ENCODE measurements at regions not wholly inside any gene's neighbourhood (a gene's known extent, or its start where the extent isn't known, plus 50 kb on each side); places are given as distances from the start of the nearest gene placed in this dataset.
A peak's percentile ranks its signal among the peaks of the same experiment; 100 is the strongest.

DNA sequence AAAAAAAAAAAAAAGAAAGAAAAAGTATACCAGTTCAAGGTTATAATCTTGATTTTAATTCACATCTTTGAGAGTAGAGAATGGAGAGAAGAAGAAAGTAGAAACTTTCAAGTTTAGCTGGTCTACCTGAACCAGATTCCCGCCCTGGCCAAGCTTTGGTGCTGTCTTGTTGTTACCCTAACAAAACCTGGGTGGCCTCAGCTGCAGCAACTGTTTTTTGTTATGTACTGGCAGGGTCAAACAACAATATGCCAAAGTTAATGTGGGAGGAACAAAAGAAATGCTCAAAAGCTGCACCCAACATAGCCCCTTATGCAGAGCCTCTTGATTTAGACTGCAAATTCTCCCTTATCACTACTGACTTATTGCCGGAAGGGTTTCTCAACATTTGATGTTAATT lies 165.3 kb upstream of the TFPI start:
- Histone ChIP-seq H3K36me3 (ENCODE audit: insufficient read depth, insufficient read length, low read length) (no peaks in the 10 kb centered on the region), H3K9ac (ENCODE audit: insufficient read length, low read depth) (no peak overlapping the region), H3K4me1 (ENCODE audit: insufficient read depth, insufficient read length) (no peaks in the 10 kb centered on the region), H3K9me3 (ENCODE audit: insufficient read depth, low read length) (peaks cover 6% of the 10 kb centered on the region; the same call in 1 of the 2 replicates), H3K27me3 (ENCODE audit: insufficient read depth, insufficient read length) (no peaks in the 10 kb centered on the region), H3K4me3 (ENCODE audit: insufficient read length, low read depth) (no peak overlapping the region)
- peak; percentile 13 for DNase-seq (ENCODE audit: low read depth, low spot score)
- TF ChIP-seq ZNF274 (IDR thresholded peaks at IDR 0.05; ENCODE audit: low read depth, low read length) (no peak), YY1 (IDR thresholded peaks at IDR 0.05; ENCODE audit: insufficient read depth, insufficient read length) (no peak), SUZ12 (IDR thresholded peaks at IDR 0.05; ENCODE audit: extremely low read depth, insufficient read depth, insufficient read length) (no peak)

DNA sequence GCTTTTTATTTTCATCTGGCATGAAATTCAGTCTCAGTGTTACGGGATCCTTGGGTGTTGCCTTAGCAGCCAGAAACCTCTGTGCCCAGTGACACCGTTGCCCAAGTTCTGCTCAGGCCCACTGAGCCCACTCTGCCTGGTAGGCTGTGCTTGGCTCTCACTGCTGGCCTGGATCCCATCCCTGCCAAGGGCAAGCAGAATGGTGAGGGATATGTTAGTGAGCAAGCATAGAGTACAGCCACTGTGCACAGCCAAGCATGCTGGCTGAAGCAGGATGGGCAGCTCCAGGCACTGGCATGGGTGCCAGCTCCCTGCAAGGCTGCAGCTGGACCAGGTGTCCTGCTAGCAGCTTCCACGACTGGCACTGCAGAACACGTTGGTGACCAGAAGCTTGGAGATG lies 194.7 kb upstream of the TFPI start:
- H3K27me3 ChIP-seq (ENCODE audit: insufficient read depth, insufficient read length) = no peaks in the 10 kb centered on the region
- no peak for DNase-seq (ENCODE audit: low read depth, low spot score)
- H3K4me3 ChIP-seq (ENCODE audit: insufficient read length, low read depth) = no peak overlapping the region
- TF ChIP-seq YY1 (IDR thresholded peaks at IDR 0.05; ENCODE audit: insufficient read depth, insufficient read length) (no peak), SUZ12 (IDR thresholded peaks at IDR 0.05; ENCODE audit: extremely low read depth, insufficient read depth, insufficient read length) (no peak), ZNF274 (IDR thresholded peaks at IDR 0.05; ENCODE audit: low read depth, low read length) (no peak)
- no peaks in the 10 kb centered on the region for H3K9me3 ChIP-seq (ENCODE audit: insufficient read depth, low read length)
- H3K36me3 ChIP-seq (ENCODE audit: insufficient read depth, insufficient read length, low read length) = no peaks in the 10 kb centered on the region
- H3K9ac ChIP-seq (ENCODE audit: insufficient read length, low read depth) = no peak overlapping the region
- no peaks in the 10 kb centered on the region for H3K4me1 ChIP-seq (ENCODE audit: insufficient read depth, insufficient read length)

DNA sequence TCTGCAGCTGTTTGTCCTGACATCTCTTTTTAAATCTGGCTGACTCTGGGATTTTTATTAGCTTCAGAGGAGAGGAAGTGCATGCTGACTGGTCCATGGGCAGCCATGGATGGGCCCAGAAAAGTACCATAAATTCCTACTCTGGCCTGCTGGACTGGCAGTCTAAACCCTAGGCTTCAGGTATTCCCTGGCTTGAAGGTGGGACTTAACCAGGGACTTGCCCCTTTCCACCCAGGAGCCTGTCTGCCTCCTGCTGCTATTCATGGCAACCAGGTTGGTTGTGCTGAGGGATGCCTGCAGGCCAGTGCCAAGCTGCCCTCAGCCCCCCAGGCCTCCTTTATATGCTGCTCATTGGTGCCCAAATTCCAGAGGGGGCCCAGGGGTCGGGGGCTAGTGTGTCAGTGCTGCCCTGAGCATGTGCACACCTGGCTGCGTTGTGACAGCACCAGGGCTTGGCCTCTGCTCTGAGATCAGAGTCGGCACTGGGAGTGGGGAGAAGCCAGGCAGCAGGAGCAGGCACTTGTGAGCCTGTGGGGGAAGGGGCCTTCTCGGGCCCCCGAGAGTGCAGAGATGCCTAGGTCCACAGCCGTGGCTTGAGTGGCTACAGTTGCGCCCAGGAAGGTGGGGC lies 195.7 kb upstream of the TFPI start:
- Histone ChIP-seq H3K9me3 (ENCODE audit: insufficient read depth, low read length) (no peaks in the 10 kb centered on the region), H3K4me1 (ENCODE audit: insufficient read depth, insufficient read length) (no peaks in the 10 kb centered on the region), H3K27me3 (ENCODE audit: insufficient read depth, insufficient read length) (no peaks in the 10 kb centered on the region), H3K9ac (ENCODE audit: insufficient read length, low read depth) (no peak overlapping the region), H3K4me3 (ENCODE audit: insufficient read length, low read depth) (no peak overlapping the region), H3K36me3 (ENCODE audit: insufficient read depth, insufficient read length, low read length) (no peaks in the 10 kb centered on the region)
- TF ChIP-seq ZNF274 (IDR thresholded peaks at IDR 0.05; ENCODE audit: low read depth, low read length) (no peak), SUZ12 (IDR thresholded peaks at IDR 0.05; ENCODE audit: extremely low read depth, insufficient read depth, insufficient read length) (no peak), YY1 (IDR thresholded peaks at IDR 0.05; ENCODE audit: insufficient read depth, insufficient read length) (no peak)
- DNase-seq (ENCODE audit: low read depth, low spot score) = no peak

DNA sequence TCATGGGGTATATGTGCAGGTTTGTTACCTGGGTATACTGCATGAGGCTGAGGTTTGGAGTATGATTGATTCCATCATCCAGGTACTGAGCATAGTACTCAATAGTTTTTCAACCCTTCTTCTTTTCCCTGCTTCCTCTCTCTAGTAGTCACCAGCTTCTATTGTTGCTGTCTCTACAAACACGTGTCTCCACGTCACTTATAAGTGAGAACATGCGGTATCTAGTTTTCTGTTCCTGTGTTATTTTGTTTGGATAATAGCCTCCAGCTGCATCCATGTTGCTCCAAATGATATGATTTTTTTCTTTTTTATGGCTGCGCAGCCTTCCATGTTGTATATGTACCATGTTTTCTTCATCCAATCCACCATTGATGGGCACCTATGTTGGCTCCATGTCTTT lies 214.8 kb upstream of the TFPI start:
- H3K27me3 ChIP-seq (ENCODE audit: insufficient read depth, insufficient read length) = no peaks in the 10 kb centered on the region
- TF ChIP-seq SUZ12 (IDR thresholded peaks at IDR 0.05; ENCODE audit: extremely low read depth, insufficient read depth, insufficient read length) (no peak), YY1 (IDR thresholded peaks at IDR 0.05; ENCODE audit: insufficient read depth, insufficient read length) (no peak), ZNF274 (IDR thresholded peaks at IDR 0.05; ENCODE audit: low read depth, low read length) (no peak)

DNA sequence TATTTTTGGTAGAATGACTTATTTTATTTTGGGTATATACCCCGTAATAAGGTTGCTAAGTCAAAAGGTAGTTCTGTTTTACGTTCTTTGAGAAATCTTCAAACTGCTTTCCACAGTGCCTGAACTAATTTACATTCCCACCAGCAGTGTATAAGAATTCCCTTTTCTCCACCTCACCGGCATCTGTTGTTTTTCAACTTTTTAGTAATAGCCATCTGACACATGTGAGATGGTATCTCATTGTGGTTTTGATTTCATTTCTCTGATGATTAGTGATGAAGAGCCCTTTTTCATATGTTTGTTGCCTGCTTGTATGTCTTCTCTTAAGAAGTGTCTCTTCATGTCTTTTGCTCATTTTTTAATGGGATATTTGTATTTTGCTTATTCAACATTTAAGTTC lies 215.2 kb upstream of the TFPI start:
- no peaks in the 10 kb centered on the region for H3K9me3 ChIP-seq (ENCODE audit: insufficient read depth, low read length)

More for the DNA sequence above, 214.8 kb upstream of the TFPI start:
- no peaks in the 10 kb centered on the region for H3K4me1 ChIP-seq (ENCODE audit: insufficient read depth, insufficient read length)
- H3K9me3 ChIP-seq (ENCODE audit: insufficient read depth, low read length) = no peaks in the 10 kb centered on the region
- no peaks in the 10 kb centered on the region for H3K36me3 ChIP-seq (ENCODE audit: insufficient read depth, insufficient read length, low read length)
- H3K9ac ChIP-seq (ENCODE audit: insufficient read length, low read depth) = no peak overlapping the region
- no peak overlapping the region for H3K4me3 ChIP-seq (ENCODE audit: insufficient read length, low read depth)
- DNase-seq (ENCODE audit: low read depth, low spot score) = no peak

DNA sequence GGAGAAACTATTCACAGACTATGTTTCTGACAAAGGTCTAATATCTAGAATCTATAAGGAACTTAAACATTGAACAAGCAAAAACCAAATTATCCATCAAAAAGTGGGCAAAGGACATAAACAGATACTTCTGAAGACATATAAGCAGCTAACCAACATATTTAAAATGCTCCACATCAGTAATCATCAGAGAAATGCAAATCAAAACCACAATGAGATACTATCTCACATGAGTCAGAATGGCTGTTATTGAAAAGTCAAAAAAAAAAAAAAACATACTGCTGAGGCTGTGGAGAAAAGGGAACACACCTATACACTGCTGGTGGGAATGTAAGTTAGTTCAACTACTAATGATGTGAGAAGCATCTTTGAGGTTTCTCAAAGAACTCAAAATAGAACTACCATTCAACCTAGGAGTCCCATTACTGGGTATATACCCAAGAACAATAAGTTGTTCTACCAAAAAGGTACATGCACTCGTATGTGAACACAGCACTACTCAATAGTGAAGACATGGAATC lies 220.4 kb upstream of the TFPI start:
- DNase-seq (ENCODE audit: low read depth, low spot score) = no peak
- H3K27me3 ChIP-seq (ENCODE audit: insufficient read depth, insufficient read length) = no peaks in the 10 kb centered on the region
- H3K9me3 ChIP-seq (ENCODE audit: insufficient read depth, low read length) = no peaks in the 10 kb centered on the region
- TF ChIP-seq SUZ12 (IDR thresholded peaks at IDR 0.05; ENCODE audit: extremely low read depth, insufficient read depth, insufficient read length) (no peak), ZNF274 (IDR thresholded peaks at IDR 0.05; ENCODE audit: low read depth, low read length) (no peak), YY1 (IDR thresholded peaks at IDR 0.05; ENCODE audit: insufficient read depth, insufficient read length) (no peak)
- no peaks in the 10 kb centered on the region for H3K4me1 ChIP-seq (ENCODE audit: insufficient read depth, insufficient read length)
- H3K4me3 ChIP-seq (ENCODE audit: insufficient read length, low read depth) = no peak overlapping the region
- H3K36me3 ChIP-seq (ENCODE audit: insufficient read depth, insufficient read length, low read length) = no peaks in the 10 kb centered on the region
- no peak overlapping the region for H3K9ac ChIP-seq (ENCODE audit: insufficient read length, low read depth)

More for the DNA sequence above, 215.2 kb upstream of the TFPI start:
- H3K27me3 ChIP-seq (ENCODE audit: insufficient read depth, insufficient read length) = no peaks in the 10 kb centered on the region
- no peaks in the 10 kb centered on the region for H3K36me3 ChIP-seq (ENCODE audit: insufficient read depth, insufficient read length, low read length)
- H3K4me1 ChIP-seq (ENCODE audit: insufficient read depth, insufficient read length) = no peaks in the 10 kb centered on the region
- TF ChIP-seq ZNF274 (IDR thresholded peaks at IDR 0.05; ENCODE audit: low read depth, low read length) (no peak), YY1 (IDR thresholded peaks at IDR 0.05; ENCODE audit: insufficient read depth, insufficient read length) (no peak), SUZ12 (IDR thresholded peaks at IDR 0.05; ENCODE audit: extremely low read depth, insufficient read depth, insufficient read length) (no peak)
- no peak overlapping the region for H3K9ac ChIP-seq (ENCODE audit: insufficient read length, low read depth)
- no peak for DNase-seq (ENCODE audit: low read depth, low spot score)
- H3K4me3 ChIP-seq (ENCODE audit: insufficient read length, low read depth) = no peak overlapping the region

DNA sequence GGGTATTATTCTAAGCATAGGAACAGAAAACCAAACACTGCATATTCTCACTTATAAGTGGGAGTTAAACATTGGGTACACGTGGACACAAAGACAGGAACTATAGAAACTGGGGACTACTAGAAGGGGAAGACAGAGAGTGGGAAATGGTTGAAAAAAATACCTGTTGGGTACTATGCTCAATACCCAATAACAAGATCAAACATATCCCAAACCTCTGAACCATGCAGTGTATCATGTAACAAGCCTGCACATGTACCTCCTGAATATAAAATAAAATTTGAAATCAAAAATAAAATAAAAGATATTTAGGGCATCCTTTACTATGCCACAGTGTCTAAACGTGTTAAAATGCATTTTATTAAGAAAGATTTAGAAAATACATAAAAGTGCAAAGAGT lies 221.0 kb upstream of the TFPI start:
- Histone ChIP-seq H3K4me3 (ENCODE audit: insufficient read length, low read depth) (no peak overlapping the region), H3K27me3 (ENCODE audit: insufficient read depth, insufficient read length) (no peaks in the 10 kb centered on the region)

More for the DNA sequence above, 221.0 kb upstream of the TFPI start:
- H3K9ac ChIP-seq (ENCODE audit: insufficient read length, low read depth) = no peak overlapping the region
- no peak for DNase-seq (ENCODE audit: low read depth, low spot score)
- H3K9me3 ChIP-seq (ENCODE audit: insufficient read depth, low read length) = no peaks in the 10 kb centered on the region
- no peak for TF ChIP-seq SUZ12 (IDR thresholded peaks at IDR 0.05; ENCODE audit: extremely low read depth, insufficient read depth, insufficient read length)
- H3K4me1 ChIP-seq (ENCODE audit: insufficient read depth, insufficient read length) = no peaks in the 10 kb centered on the region
- no peaks in the 10 kb centered on the region for H3K36me3 ChIP-seq (ENCODE audit: insufficient read depth, insufficient read length, low read length)
